ENCODE measurements at regions not wholly inside any gene's neighbourhood (a gene's known extent, or its start where the extent isn't known, plus 50 kb on each side); places are given as distances from the start of the nearest gene placed in this dataset.

DNA sequence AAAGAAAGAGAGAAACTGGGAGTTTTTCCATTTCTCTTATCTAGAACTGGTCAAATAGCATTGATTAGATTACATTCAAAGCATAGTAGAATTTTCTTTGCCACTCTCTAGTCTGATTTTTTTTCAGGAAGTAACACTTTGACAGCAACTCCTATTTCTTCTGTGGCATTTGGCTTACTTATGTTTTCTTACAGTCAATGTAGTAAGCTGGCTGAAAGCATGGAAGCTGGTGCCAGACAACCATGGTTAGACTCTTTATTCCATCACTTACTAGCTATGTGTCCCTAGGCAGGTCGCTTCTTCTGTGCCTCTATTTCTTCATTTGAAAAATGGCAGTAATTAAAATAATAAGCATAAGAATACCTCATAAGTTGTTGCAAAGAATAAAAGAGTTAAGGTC lies 54.2 kb upstream of the OPRM1 start:
- Histone ChIP-seq H3K4me3 (ENCODE audit: low read depth in 1 of 3, low read length in 3 of 3) (no peak overlapping the region), H3K36me3 (ENCODE audit: control insufficient read depth in 4 of 4, insufficient read depth in 3 of 4, low read depth in 1 of 4, low read length in 3 of 4) (no peaks in the 10 kb centered on the region), H3K27me3 (ENCODE audit: control insufficient read depth in 4 of 4, insufficient read depth in 4 of 4, low read length in 3 of 4) (no peaks in the 10 kb centered on the region), H3K9ac (ENCODE audit: low read depth in 1 of 2, low read length in 2 of 2) (no peak overlapping the region), H3K27ac (ENCODE audit: low read depth in 1 of 2, low read length in 2 of 2) (no peak overlapping the region), H3K4me1 (ENCODE audit: control insufficient read depth in 4 of 4, insufficient read depth in 4 of 4, low read length in 3 of 4) (no peaks in the 10 kb centered on the region), H3K9me3 (ENCODE audit: control insufficient read depth in 4 of 4, low read length in 3 of 4) (no peaks in the 10 kb centered on the region)
- WGBS, result 64% methylated on average over 1 of the region's 1 CpG
- TF ChIP-seq GABPA (IDR thresholded peaks at IDR 0.05 in 1 of 2, conservative IDR thresholded peaks at IDR 0.05 in 1 of 2) (no peak), HNF4A (conservative IDR thresholded peaks at IDR 0.05) (no peak), RAD21 (IDR thresholded peaks at IDR 0.05) (no peak), RXRA (IDR thresholded peaks at IDR 0.05) (no peak), EGR1 (IDR thresholded peaks at IDR 0.05; ENCODE audit: low read depth in 2 of 2) (no peak), FOXA2 (IDR thresholded peaks at IDR 0.05) (no peak), YY1 (IDR thresholded peaks at IDR 0.05) (no peak), NR2F2 (IDR thresholded peaks at IDR 0.05) (no peak), SP1 (IDR thresholded peaks at IDR 0.05) (no peak), HNF4G (IDR thresholded peaks at IDR 0.05) (no peak)
- TF ChIP-seq, protein P1, sequence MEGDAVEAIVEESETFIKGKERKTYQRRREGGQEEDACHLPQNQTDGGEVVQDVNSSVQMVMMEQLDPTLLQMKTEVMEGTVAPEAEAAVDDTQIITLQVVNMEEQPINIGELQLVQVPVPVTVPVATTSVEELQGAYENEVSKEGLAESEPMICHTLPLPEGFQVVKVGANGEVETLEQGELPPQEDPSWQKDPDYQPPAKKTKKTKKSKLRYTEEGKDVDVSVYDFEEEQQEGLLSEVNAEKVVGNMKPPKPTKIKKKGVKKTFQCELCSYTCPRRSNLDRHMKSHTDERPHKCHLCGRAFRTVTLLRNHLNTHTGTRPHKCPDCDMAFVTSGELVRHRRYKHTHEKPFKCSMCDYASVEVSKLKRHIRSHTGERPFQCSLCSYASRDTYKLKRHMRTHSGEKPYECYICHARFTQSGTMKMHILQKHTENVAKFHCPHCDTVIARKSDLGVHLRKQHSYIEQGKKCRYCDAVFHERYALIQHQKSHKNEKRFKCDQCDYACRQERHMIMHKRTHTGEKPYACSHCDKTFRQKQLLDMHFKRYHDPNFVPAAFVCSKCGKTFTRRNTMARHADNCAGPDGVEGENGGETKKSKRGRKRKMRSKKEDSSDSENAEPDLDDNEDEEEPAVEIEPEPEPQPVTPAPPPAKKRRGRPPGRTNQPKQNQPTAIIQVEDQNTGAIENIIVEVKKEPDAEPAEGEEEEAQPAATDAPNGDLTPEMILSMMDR (IDR thresholded peaks at IDR 0.05; ENCODE audit: low read depth, low read length, missing input control), result no peak
- TF ChIP-seq, protein P2, sequence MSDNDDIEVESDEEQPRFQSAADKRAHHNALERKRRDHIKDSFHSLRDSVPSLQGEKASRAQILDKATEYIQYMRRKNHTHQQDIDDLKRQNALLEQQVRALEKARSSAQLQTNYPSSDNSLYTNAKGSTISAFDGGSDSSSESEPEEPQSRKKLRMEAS (IDR thresholded peaks at IDR 0.05), result no peak
- TF ChIP-seq, protein P3, sequence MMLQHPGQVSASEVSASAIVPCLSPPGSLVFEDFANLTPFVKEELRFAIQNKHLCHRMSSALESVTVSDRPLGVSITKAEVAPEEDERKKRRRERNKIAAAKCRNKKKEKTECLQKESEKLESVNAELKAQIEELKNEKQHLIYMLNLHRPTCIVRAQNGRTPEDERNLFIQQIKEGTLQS (IDR thresholded peaks at IDR 0.05), result no peak
- TF ChIP-seq, protein P4, sequence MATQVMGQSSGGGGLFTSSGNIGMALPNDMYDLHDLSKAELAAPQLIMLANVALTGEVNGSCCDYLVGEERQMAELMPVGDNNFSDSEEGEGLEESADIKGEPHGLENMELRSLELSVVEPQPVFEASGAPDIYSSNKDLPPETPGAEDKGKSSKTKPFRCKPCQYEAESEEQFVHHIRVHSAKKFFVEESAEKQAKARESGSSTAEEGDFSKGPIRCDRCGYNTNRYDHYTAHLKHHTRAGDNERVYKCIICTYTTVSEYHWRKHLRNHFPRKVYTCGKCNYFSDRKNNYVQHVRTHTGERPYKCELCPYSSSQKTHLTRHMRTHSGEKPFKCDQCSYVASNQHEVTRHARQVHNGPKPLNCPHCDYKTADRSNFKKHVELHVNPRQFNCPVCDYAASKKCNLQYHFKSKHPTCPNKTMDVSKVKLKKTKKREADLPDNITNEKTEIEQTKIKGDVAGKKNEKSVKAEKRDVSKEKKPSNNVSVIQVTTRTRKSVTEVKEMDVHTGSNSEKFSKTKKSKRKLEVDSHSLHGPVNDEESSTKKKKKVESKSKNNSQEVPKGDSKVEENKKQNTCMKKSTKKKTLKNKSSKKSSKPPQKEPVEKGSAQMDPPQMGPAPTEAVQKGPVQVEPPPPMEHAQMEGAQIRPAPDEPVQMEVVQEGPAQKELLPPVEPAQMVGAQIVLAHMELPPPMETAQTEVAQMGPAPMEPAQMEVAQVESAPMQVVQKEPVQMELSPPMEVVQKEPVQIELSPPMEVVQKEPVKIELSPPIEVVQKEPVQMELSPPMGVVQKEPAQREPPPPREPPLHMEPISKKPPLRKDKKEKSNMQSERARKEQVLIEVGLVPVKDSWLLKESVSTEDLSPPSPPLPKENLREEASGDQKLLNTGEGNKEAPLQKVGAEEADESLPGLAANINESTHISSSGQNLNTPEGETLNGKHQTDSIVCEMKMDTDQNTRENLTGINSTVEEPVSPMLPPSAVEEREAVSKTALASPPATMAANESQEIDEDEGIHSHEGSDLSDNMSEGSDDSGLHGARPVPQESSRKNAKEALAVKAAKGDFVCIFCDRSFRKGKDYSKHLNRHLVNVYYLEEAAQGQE (IDR thresholded peaks at IDR 0.05), result no peak
- TF ChIP-seq, protein P5, sequence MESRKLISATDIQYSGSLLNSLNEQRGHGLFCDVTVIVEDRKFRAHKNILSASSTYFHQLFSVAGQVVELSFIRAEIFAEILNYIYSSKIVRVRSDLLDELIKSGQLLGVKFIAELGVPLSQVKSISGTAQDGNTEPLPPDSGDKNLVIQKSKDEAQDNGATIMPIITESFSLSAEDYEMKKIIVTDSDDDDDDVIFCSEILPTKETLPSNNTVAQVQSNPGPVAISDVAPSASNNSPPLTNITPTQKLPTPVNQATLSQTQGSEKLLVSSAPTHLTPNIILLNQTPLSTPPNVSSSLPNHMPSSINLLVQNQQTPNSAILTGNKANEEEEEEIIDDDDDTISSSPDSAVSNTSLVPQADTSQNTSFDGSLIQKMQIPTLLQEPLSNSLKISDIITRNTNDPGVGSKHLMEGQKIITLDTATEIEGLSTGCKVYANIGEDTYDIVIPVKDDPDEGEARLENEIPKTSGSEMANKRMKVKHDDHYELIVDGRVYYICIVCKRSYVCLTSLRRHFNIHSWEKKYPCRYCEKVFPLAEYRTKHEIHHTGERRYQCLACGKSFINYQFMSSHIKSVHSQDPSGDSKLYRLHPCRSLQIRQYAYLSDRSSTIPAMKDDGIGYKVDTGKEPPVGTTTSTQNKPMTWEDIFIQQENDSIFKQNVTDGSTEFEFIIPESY (IDR thresholded peaks at IDR 0.05), result no peak
- no peak for DNase-seq (ENCODE audit: low spot score)

DNA sequence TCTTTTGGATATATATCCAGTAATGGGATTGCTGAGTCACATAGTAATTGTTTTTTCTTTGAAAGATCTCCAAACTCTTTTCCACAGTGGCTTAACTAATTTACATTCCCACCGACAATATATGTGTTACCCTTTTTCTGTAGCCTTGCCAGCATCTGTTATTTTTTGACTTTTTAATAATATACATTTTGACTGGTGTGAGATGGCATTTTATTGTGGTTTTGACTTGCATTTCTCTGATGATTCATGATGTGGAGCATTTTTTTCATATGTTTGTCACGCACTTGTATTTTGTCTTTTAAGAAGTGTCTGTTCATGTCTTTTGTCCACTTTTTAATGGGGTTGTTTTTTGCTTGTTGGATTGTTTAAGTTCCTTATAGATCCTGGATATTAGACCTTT lies 58.9 kb upstream of the OPRM1 start:
- Histone ChIP-seq H3K27me3 (ENCODE audit: control insufficient read depth in 4 of 4, insufficient read depth in 4 of 4, low read length in 3 of 4) (peaks cover 0 to 3% (median 0%) of the 10 kb centered on the region in 4 donors), H3K27ac (ENCODE audit: low read depth in 1 of 2, low read length in 2 of 2) (no peak overlapping the region), H3K9ac (ENCODE audit: low read depth in 1 of 2, low read length in 2 of 2) (no peak overlapping the region), H3K4me1 (ENCODE audit: control insufficient read depth in 4 of 4, insufficient read depth in 4 of 4, low read length in 3 of 4) (no peaks in the 10 kb centered on the region), H3K4me3 (ENCODE audit: low read depth in 1 of 3, low read length in 3 of 3) (no peak overlapping the region), H3K36me3 (ENCODE audit: control insufficient read depth in 4 of 4, insufficient read depth in 3 of 4, low read depth in 1 of 4, low read length in 3 of 4) (no peaks in the 10 kb centered on the region), H3K9me3 (ENCODE audit: control insufficient read depth in 4 of 4, low read length in 3 of 4) (no peaks in the 10 kb centered on the region)
- WGBS, result 81% methylated on average over 2 of the region's 2 CpGs
- DNase-seq (ENCODE audit: low spot score), result no peak
- TF ChIP-seq, protein P4 (IDR thresholded peaks at IDR 0.05), result no peak
- TF ChIP-seq, protein P2 (IDR thresholded peaks at IDR 0.05), result no peak
- TF ChIP-seq HNF4G (IDR thresholded peaks at IDR 0.05) (no peak), TAF1 (conservative IDR thresholded peaks at IDR 0.05) (no peak), HNF4A (conservative IDR thresholded peaks at IDR 0.05) (no peak), FOXA2 (IDR thresholded peaks at IDR 0.05) (no peak), RAD21 (IDR thresholded peaks at IDR 0.05) (no peak), RXRA (IDR thresholded peaks at IDR 0.05) (no peak), JUND (IDR thresholded peaks at IDR 0.05) (no peak), NR2F2 (IDR thresholded peaks at IDR 0.05) (no peak), GABPA (IDR thresholded peaks at IDR 0.05 in 1 of 2, conservative IDR thresholded peaks at IDR 0.05 in 1 of 2) (no peak)
- TF ChIP-seq, protein P3 (IDR thresholded peaks at IDR 0.05), result no peak
- TF ChIP-seq, protein P5 (IDR thresholded peaks at IDR 0.05), result no peak
